ENCODE measurements at regions not wholly inside any gene's neighbourhood (a gene's known extent, or its start where the extent isn't known, plus 50 kb on each side); places are given as distances from the start of the nearest gene placed in this dataset.

DNA sequence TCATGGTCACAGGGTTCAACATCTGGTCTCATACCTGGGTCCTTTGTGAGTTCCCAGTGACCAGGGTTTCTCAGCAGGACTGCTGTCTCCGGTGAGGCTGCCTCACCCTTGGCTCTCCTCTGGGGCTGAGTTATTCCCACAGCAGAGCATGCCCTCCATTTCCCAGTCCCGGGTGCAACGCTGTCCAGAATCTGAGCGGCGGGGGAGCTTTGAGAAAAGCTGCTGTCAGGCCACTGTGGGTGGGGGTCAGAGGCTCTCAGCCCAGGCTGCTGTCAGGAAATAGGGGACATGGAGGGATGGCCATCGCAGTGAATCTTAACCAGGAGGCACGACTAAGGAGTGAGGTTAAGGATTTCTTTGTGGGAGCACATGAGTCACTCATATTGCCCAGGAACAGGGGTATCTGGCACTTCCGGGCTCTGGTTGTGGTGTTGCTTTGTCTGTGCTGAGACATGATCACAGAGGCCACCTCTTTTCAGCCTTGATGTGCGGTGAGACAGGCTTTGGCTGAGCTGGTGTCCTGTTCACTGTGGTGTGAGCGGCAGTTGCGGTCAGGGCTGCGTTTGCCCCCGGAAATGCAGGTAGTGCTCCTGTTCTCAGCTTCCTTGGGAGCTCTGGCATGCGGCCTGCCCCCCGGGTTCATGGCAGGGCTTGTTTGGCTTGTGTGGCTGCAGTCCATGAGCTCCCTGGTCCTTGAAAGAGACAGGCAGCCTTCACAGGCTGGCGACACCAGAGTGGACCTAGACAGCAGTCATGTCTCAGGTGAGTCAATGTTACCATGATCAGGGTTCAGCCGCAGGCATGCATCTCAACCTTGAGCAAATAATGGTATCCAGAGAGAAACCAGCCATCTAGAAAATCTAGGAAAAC is 310.7 kb upstream of the MYT1L start:
- no peak for DNase-seq (ENCODE audit: low read depth)

DNA sequence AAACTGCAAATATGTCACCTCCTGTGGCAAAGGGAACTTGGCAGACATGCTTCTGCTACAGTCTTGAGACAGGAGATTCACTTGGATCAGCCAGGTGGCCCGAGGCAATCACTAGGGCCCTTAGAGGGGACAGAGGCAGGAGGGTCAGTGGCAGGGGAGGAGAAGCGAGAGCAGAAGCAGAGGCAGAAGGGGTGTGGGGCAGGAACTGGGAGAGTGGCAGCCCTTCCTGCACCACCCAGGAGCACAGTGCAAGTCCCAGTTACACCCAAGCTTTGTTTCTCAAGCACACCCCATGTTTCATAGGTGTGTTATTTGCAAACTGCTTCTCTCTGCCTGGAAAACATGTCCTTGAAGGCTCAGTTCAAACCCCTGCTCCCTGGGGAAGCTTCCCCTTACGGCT is 309.7 kb upstream of the MYT1L start:
- DNase-seq (ENCODE audit: low read depth) = no peak

DNA sequence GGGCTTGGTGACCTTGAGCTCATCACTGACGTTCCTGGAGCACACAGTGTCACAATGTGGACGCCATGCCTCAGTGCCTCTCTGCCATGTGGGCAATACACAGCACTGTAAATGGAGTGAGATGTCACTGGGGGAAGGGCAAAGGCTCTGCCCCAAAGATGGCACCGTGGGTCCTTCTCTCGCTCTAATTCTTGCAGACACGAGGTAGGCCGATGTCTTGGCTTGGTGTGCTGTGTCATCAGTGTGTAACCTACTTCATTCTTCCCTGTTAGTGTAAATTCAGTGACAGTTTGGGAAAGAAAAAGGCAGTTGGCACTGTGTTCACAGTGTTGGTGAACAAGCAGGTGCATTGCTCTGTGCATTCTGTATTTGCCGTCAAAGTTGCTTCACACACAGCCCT is 309.3 kb upstream of the MYT1L start:
- DNase-seq (ENCODE audit: low read depth) = no peak

DNA sequence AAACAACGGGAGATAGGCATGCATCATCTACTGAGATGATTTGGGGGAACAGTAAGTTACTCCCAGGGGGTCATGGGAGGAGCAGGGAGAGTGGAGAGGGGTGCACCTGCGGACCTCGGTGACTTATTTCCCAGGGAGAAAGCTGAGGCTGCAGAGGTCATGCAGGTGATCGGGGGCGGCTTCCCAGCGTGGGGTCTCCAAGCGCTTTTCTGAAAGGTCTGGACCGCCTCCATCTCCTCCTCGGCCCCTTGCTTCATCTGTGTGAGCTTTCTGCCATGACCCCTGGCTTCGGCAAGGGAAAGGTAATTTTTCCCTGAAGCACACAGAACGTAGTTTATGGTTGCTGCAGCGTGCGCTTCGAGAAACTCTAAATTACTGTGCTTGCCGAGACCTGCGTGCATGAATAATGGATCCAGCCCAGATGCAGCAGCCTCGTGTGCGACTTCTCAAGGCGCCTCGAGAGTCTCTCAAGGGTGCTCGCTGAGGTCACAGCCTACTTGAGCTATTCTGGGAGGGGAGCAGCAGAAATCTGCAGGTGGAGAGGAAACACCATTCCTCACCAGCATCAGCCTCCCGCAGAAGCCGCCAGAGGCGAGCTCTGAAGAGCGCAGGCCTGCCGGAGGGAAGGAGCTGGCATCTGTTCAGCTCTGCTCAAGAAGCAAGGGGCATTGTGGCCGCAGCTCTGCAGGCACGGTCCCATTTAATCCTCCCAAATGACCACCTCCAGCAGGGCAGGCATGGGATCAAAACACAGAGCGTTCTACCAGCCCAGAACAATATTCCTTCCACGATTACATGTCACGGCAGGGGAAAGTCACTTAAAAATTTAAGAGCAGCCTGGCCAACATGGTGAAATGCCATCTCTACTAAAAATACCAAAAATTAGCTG is 308.4 kb upstream of the MYT1L start:
- DNase-seq (ENCODE audit: low read depth) = no peak

DNA sequence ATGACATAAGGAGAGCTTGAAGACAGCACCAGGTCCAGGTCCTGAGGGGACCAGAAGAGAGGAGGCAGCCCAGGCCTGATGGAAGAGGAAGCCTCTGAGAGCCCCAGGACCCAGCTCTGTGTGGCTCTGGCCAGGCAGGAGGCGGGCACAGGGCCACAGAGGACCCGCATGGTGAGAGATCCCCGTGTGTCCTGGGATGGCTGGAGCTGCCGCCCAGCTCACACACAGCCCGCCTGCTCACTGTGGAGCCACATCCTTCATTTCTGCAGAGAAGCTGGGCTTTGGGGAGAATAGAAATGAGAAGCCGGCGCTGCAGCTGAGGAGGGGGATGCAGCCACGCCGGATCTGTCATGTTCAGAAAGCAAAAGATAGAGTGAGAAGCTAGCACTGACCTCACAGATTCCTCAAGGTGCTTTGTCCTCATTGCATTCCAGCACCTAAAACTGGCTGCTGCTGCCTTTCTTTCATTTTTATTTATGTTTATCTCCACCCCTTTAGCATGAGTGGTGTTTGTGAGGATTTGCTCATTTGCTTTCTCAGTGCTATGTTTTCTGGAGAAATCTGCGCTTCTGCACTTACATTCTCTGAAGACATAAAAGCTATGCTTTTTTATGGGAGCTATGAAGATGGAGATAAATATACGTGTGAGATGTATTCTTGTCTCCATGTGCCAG is 307.6 kb upstream of the MYT1L start:
- DNase-seq (ENCODE audit: low read depth) = no peak

DNA sequence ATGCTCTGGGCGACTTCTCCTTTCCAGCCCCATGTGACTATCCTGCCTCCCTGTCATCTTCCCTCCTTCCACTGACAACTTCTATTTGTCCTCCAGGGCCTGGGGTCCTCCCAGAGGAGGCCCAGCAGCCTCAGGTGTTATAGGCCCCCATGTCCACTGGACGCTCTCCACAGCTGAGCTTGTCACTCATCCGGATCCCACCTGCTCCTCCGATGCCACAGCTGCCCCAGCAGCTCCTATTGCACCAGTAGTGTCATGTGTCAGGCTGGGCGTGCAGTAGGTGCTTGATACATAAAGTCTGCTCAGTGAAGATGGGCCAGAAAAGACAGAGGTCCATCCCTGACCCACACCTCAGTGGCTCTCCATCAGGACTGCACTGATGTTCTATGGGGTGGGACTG is 305.7 kb upstream of the MYT1L start:
- no peak for DNase-seq (ENCODE audit: low read depth)

DNA sequence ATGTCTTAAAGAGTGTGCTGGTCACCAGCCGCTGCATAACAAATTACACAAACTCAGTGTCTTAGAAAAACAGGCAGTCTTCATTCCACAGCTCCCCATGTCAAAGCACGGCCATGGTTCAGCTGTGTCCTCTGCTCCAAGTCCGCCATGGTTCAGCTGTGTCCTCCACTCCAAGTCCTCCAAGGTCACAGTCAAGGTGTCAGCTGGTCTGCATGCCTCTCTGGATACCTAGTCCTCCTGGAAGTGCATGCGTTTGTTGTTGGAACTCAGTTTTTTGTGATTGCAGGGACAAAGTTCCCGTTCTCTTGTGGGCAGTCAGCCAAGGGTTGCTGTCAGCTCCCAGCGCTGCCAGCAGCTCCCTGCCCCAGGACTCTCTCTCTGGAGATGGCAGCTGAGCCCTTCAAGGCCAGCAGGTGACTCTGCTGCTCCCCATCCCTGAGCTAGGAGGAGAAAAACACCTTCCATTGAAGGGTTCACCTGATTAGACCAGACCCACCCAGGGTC is 304.0 kb upstream of the MYT1L start:
- no peak for DNase-seq (ENCODE audit: low read depth)

DNA sequence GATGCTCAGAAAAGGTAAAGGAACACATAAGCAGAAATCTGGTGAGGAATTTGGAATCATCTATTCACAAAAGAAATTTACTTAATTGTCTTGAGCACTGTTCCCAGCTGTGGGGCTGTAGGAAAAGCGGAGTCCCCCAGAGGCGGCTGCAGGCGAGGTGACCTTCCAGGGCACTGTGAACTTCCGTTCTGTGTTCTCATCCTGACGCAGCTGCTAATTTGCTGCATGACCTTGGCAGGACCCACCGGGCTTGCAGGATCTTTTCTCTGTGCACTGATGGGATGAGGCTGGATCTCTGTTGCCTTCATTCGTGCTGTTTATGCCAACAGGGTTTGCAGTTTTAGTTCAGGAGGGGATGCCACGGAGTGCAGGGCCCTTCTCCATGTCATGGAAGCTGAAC is 301.9 kb upstream of the MYT1L start:
- DNase-seq (ENCODE audit: low read depth) = no peak

DNA sequence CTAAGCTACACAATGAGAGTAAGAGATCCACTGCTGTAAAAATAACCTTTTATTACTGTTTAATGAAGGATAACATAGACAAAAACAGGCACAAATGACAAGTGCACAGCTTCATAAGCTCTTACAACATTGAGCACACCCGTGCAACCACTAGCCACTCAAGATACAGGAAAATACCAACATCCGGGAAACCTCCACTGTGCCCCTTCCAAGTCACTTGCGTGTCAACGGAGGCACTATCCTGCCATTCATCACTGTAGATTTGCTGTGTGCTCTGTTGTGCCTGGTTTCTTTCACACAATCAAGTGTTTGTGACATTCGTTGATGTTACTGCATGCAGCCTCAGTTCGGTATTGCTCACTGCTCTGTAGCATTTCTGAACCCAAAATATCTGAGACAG is 292.9 kb upstream of the MYT1L start:
- DNase-seq (ENCODE audit: low read depth) = no peak

DNA sequence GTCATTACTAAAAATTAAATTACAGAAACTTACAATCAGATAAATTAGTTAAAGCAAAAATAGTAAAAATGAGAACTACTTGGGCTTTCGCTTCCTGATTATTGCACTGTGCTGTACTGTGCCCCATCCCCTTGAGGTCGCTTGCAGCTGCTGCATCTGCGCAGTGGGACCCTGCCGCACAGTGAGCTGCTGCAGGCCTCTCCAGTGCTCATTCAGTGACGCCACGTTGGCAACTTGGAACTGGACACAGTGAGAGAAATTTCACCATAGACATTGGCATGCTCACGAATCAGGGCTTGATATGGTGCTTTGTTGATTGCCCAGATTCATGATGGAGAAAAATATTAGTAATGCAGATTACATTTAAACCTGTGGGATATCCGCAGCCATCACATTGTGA is 290.8 kb upstream of the MYT1L start:
- DNase-seq (ENCODE audit: low read depth) = no peak

DNA sequence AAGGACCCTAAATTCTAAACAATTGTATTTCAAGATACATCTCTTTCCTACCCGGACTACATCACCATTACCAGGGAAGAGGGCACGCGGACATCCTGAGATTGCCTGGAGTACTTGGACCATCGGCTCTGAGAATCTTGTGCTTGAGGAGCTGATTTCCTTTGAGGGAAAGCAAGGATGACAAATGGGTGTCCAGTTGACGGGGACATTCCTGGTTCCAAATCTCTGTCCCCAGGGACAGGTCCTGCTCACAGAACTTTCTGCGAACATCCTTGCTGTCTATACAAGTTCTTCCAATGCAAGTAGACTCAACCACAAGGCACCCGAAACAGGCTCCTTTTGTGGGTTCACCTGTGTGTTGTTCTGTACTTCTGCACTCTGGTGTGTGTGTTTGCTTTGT is 289.5 kb upstream of the MYT1L start:
- no peak for DNase-seq (ENCODE audit: low read depth)

DNA sequence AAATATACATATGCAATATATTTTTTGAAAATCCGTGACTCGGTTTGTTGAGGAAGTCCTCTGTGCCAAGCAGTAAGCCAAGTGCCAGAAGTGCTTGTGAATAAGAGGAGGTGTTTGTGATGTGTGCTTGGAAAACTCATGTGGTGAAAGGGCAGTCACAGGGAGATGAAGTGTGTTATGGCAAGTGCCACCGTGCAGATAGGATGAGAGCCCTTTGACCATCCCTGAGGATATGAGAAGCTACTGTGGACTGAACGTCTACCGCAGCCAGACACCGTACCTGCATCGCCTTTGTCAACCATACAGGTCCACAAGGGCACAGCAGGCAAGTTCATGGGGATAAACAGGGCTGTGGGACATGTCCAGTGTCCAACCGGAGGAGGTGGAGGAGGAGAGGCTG is 288.9 kb upstream of the MYT1L start:
- DNase-seq (ENCODE audit: low read depth) = no peak

DNA sequence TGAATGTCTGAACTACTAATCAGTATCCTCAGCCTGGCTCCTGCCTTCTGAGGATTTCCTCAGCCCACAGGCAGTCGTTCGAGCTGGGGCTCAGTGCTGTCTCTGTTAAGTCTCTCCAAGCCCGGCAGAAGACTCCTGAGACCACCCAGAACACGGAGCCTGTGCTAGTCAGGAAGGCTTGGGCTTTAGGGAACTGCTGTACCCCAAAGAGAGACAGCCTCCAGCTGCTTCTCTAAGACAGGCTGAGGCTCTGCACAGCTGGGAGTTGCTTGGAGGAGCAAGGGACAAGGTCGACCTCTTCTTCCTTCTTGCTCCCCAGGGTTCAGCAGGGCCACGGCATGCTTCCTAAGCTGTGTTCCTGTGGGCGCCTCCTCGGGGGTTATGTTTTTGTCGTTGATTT is 283.4 kb upstream of the MYT1L start:
- DNase-seq (ENCODE audit: low read depth) = no peak

DNA sequence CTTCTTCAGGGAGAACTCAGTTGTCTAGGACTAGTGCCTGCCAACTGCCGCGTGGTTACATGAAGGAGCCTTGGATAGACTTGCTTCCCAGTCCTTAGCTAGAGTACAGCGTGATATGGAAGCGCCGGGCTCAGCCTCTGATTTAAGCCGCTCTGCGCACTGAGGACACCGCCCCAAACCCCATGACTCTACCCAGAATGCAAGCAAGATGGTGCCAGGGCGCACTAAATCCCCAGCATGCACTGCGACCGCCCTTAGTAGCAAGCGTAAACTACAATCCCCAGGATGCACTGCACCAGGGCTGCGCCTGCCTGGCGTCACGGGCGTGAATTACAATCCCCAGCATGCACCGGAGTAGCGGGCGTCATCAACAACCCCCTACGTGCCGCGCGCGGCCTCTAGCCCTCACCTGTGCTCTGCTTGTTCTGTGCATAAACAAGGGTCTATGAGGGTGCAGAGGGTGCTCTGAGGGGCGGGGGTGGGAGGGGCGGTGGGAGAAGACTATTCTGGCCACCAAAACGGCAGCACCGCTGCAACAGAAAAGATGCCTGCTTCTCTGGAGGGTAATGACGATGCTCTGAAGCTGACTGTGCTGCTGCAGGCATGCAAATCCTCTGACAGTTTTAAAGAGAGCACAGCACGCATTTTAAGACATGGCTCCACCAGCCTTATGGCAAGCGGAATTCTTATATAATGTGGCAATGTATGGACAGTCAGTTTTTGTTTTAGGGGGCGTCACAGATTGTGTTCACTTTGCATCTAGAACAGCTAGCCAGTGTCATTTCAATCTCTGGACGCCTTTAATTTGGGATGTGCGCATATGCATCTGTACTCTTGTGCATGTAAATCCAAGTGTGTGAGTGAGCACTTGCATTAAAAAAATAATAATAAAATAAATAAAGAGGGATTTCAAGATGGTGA is 282.5 kb upstream of the MYT1L start:
- peak; percentile 84 for DNase-seq (ENCODE audit: low read depth)

DNA sequence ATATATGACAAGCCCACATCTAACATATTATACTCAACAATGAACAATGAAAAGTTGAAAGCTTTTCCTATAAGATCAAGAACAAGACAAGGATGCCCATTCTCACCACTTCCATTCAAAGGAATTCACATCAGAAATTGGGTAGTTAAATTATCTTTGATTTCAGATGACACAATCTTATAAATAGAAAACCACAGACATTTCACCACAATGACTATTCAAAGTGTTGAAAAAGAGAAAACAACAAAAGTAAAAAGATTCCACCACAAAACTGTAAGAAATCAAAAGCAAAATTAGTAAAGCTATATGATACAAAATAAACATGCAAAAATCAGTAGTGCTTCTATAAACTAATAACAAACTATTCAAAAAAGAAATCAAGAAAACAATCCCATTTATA is 279.7 kb upstream of the MYT1L start:
- DNase-seq (ENCODE audit: low read depth) = no peak

DNA sequence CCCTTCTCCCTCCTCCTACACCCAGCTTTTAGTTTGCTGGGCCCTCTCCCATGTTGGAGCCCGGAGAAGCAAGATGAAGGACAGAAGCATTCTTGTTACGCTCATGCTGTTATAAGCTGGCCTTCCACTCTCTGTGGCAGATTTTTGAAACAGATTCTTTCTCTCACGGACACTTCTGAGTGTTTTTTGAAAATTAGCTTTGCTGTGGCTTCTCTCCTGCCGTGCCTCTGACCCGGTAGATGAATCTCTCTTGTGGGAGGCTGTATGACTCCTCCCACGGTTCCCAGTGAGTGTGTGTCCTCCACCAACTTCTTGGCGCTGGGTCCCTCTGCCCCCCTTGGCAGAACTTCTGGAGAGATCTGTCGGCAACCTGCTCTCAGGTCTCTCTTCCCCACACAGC is 269.3 kb upstream of the MYT1L start:
- no peak for DNase-seq (ENCODE audit: low read depth)

DNA sequence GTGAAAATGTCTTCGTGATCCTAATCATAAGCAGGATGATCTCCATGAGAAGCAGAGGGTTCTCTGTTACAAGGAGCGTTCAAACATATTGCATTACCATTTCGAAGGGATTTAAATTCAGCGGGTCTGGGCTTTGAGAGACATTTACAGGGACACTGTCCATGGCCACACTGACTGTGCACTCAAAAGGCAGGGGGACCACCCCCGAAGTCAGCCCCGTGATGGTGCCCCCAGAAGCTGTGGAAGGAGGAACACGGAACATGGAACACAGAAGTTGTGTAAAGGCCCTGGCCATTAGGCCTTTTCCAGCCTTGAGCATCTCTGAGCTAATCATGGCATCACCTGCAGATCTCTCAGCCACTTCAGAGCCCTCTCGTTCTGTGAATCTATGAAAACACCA is 268.4 kb upstream of the MYT1L start:
- DNase-seq (ENCODE audit: low read depth) = no peak

DNA sequence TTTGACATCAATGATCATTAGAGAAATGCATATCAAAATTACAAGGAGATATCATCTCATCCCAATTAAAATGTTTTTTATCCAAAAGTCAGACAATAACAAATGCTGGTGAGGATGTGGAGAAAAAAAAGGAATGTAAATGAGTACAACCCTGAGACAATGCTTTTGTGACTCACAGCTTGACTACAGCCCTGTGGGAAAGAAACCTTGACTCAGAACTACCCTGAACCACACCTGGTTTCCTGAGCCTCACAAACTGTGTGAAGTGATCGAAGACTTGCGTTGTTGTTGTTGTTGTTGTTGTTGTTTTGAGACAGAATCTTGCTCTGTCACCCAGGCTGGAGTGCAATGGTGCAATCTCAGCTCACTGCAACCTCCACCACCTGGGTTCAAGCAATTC is 266.6 kb upstream of the MYT1L start:
- no peak for DNase-seq (ENCODE audit: low read depth)

DNA sequence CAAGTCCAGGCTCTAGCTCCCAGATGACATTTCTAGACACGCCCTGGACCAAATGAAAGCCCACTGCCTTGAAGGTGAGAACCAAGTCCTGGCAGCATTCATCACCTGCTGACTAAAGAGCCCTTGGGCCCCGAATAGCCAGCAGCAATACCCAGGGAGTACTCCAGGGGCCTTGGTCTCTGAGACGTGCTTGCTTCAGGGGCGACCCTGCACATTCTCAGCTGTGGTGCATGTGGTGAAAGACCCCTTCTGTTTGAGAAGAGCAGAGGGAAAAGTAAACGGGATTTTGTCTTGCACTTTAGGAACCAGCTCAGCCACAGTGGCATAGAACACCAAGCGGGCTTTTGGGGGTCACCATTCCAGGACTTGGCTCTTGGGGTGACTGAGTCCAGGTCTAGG is 260.5 kb upstream of the MYT1L start:
- no peak for DNase-seq (ENCODE audit: low read depth)

DNA sequence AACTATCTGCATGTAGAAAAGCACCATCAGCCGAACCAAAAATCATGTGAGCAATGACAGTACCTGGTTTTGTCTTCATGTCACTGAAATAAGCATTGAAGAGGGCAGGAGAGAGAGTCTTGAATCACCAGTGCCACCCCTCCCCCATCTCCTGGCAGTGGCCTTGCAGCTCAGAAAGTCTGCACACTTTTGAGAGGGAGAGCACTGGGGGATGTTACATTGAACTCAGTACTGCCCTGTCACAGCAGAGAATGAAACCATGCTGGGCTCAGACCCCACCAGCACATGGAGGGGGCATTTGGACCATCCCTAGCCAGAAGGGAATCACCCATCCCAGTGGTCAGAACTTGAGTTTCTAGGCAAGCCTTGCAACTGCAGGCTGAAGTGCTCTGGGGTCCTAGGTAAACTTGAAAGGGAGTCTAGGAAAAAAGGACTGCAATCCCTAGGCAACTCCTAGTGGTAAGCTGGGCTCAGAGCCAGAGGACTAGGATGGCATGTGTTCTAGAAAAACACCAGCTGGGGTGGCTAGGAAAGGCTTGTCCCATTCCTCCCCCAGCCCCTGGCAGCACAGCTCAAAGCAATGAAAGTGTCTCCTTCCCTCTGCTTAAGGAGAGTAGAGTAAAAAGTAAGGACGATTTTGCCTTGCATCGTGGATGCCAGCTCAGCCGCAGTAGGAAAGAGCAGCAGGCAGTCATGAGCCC is 259.9 kb upstream of the MYT1L start:
- DNase-seq (ENCODE audit: low read depth) = no peak

DNA sequence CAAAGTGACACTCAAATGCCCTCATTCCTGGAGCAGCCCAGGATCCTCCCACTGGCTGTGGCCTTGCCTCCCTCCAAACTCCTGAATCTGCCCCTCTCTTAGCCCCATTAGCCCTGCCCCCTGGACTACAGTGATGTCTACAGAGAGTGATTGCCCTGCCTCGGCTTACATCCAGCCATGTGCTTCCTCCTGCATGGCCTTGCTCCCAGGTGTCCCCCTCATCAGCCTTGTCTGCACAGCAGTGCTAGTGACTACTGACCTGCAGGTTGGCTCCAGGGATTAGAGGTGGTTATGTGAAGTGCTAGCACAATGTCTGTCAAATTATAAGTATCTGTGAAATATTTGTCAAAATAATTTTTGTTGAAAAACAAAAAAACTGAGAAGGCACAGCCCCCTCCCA is 259.1 kb upstream of the MYT1L start:
- no peak for DNase-seq (ENCODE audit: low read depth)
